NCI-H2171 (cell line): ENCODE measurements at regions not wholly inside any gene's neighbourhood (a gene's known extent, or its start where the extent isn't known, plus 50 kb on each side); places are given as distances from the start of the nearest gene placed in this dataset.
"Not testable (repeated sequence)": the region's sequence is repeated elsewhere in the genome, so short reads cannot be mapped to it uniquely, and the experiment has no call there.

Experiments used
- DNase-seq: peaks from one replicate; lab custom pipeline; 2025; lab: John Stamatoyannopoulos, UW

GRCh38 chr15:30760633-30761032 is 134.7 kb downstream of the ARHGAP11B start:
- not testable (repeated sequence) for DNase-seq

- DNase-seq, result not testable (repeated sequence)
Observed at GRCh38 chr15:30761365-30761764, 135.4 kb downstream of the ARHGAP11B start.

GRCh38 chr15:30769390-30770124 is 134.2 kb upstream of the FAN1 start:
- DNase-seq, result not testable (repeated sequence)

DNA sequence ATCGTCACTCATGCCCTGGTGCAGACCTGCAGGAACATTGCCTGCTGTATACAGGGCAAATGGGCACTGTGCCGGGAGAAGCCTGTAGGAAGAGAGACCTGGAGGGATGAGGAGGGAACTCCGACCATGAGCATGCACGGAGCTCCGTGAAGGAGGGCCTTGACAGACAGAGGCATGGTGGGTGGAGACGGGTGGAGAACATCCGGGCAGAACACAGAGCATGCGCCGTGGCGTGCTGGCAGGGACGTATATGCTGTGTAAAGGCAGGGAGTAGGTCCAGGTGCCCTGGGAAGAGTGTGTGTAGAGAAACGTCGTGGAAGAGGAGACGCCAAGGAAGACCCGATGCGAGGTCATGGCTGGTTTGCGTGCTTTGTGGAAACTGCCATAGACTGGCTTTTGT is 133.0 kb upstream of the FAN1 start:
- no peak for DNase-seq

GRCh38 chr15:30783019-30783418 is 120.7 kb upstream of the FAN1 start:
- no peak for DNase-seq

DNA sequence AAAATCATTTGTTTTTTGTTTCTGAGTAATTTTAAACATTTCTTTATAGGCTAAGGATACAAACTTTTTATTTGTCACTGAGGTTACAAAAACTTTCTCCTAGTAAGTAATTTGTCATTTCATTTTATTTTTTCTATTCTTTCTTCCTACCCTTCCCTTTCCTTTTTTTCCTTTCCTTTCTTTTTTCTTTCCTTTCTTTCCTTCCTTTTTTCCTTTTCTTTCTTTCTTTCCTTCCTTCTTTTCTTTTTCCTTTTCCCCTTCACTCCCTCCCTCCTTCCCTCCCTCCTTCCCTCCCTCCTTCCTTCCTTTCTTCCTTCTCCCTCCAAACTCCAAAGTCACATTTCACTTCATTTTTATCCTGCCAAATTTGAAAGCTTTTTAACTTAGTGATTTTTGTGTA is 115.1 kb upstream of the FAN1 start:
- no peak for DNase-seq

DNA sequence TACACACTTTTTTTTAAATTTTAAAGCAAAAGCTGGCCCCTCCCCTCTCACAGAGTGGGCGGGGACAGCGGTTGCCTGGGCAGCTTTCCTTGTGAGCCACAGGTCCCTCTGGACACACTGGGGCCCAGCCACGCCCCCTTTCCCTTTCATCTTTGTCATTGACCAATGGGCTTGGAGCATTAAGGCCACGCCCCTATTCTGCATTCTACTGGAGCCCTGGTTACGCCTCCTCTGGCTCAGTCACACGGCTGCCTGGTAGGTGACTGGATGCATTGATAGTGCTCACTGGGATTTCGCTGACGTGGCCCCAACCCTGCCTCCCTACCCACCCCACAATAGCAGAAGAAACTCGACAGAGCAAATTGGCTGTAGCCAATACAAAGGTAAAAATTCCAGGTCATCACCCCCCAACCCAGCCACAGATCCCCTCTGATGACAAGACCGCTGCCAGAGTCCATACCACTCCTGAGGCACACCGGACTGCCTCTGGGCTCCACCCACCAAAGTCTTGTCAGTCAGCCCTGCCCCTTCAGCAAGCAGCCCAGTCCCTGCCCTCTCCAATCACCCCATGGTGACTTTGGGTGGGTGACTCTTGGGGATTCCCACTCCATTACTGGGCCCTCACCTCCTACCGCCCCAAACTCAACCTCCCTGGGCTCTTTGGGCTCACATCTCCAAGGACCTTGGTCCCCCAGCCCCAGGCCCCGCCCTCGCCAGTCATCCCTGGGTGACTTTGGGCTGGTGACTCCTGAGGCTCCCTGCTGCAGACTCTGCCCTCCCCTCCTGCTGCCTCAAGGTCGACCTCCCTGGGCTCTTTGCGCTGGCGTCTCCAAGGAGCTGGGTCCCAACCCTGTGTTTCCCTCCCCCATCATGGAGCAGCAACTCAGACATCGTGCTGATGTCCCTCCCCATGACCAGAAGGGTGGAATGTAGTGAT is 112.2 kb upstream of the FAN1 start:
- no peak for DNase-seq

- DNase-seq, result peak; percentile 22
Observed at GRCh38 chr15:30792843-30793242, 110.9 kb upstream of the FAN1 start.

DNA sequence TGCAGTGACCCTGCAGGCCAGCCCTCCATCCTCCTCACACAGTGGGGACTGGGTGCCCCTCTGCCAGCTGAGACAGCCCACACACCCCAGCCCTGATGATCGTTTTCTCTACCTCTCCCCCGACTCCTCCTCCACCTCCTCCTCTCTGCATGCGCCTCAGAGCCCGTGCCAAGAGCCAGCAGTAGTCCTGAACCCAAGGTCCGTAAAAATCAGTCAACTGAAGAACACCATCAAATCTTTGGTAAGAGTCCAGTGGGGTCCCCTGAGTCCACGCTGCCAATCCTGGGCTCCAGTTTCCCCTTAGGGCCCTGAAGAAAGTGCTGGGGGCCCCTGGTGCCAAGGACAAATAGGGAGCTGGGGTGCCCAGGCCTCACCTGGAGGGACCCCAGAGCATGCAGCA is 109.3 kb upstream of the FAN1 start:
- no peak for DNase-seq

DNA sequence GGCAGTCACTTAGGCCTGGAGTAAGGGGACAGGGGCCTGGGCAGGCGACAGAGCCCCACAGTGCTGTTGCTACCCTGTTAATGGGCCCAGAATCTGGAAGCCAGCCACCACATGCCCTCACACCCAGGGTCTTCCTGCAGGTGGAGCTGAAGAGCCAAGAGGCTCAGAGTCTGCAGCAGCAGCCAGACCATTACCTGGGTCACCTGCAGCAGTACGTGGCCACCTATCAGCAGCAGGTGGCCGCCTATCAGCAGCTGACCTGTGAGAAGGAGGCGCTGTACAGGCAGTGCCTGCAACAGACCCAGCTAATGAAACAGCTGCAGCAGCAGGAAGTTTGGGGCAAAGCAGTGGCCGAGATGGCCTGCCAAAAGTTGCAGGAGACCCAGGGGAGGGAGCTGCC is 104.2 kb upstream of the FAN1 start:
- not testable (repeated sequence) for DNase-seq

GRCh38 chr15:30801140-30801895 is 102.4 kb upstream of the FAN1 start:
- not testable (repeated sequence) for DNase-seq

DNA sequence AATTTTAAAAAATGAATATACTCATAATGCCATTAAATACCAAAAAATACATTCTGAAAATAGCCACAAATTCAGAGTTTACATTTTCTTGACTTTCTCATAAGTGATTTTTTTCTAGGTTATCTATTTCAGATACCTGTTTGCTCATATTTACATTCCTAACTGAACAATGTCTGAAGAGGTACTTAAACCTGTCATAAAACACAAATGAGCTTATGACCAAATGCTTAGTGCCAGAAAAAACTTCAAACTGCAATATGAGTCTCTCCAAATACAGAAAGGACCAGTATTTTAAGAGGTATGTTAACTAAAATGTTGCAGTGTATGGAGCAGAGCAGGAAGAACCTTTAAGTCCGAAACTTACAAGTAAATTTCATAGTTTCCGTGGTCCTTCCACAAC is 101.7 kb upstream of the FAN1 start:
- not testable (repeated sequence) for DNase-seq

DNA sequence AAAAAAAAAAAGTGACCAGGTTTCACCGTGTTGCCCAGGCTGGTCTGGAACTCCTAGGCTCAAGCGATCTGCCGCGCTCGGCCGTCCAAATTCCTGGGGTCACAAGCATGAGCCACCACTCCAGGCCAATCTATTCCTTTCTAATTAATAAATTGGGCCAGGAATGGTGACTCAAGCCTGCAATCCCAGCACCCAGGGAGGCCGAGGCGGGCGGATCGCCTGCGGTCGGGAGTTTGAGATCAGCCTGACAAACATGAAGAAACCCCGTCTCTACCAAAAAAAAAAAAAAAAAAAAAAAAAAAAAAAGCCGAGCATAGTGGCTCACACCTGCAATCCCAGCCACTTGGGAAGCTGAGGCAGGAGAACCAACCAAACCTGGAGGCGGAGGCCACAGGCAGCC is 100.0 kb upstream of the FAN1 start:
- DNase-seq, result not testable (repeated sequence)

GRCh38 chr15:30816430-30816829 is 87.3 kb upstream of the FAN1 start:
- DNase-seq, result no peak

DNA sequence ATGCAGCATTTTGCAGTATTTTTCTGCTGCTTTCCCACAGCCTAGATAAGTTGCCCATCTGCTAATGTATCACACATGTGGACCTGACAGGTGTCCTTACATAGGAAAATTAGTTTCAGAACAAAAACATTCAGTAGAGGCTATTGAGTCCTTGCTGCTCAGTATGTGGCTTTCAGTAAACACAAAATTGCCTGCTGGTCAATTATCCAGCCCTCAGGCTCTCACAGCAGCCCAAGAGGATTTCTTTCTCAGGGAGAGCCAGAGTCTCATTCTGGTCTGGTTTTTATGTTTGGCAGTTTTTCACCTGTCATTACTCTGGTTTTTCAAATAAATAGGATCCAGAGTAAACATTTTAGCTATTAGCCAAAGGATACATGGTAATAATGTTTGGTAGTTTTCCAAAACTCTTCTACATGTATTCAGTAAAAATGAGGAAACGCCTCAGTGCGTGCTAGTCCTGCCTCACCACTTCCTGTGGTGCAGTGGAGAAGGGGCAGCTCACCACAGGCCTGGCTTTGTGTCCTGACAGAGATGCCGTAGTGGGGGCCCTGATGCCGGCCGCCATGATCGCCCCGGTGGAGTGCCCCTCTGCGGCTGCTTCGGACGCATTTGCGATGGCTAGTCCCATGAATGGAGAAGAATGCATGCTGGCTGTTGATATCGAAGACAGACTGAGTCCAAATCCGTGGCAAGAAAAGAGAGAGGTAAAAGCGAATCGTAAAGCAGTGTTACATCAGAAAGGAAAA is 80.5 kb upstream of the FAN1 start:
- not testable (repeated sequence) for DNase-seq

DNA sequence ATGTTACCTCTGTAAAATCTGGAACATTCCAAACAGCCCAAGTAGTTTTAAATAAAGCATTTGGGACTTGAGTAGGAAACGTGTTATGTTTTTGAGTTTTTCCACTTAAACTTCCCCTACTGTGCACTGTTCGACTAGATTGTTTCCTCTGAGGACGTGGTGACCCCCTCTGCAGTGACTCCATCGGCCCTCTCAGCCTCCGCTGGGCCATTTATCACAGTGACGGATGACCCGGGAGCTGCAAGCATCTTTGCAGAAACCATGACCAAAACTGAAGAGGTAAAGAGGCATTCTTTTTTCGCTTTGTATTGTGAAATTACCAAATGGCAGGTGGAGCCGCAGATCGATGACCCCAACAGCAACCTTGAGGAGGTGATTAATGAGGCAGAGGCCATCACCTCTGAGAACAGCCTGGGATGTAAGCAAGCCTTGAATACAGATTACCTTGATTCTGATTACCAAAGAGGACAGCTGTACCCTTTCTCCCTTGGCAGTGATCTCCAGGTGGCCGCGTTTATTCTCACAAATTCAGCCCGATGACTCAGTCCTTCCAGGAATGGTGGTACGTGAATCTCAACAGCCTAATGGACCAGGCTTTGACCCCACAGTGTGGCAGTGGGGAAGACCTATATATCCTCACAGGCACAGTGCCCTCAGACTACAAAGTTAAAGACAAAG is 79.1 kb upstream of the FAN1 start:
- no peak for DNase-seq

- no peak for DNase-seq
Observed at GRCh38 chr15:30827625-30828303, 76.0 kb upstream of the FAN1 start.

DNA sequence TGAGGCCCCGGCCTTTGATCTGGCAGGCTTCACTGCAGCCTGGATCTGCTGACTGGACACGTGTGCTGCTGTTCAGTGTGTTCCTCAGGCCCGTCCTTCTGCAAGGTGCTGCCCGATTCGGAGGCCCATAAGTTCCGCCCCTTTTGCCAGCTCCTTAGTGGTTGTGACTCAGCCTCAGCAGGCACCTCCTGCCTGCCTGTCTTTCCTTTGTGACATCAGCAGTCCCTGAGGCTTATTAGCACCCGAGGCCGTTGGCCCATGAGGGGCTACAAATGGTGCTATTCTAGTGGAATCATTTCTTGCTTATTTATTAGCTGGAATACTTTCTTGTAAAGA is 75.4 kb upstream of the FAN1 start:
- not testable (repeated sequence) for DNase-seq

DNA sequence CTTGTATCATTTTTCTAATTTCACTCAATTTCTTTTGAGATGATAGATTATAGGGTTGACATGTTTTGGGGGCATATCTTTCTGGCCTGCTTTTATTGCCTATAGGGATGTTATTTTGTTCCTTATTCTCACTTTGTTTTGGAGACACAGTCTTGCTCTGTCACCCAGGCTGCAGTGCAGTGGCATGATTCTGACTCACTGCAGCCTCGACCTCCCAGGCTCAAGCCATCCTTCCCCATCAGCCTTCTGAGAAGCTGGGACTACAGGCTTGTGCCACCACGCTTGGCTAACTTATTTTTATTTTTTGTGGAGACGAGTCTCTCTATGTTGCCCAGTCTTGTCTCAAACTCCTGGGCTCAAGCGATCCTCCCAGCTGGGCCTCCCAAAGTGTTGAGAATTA is 72.8 kb upstream of the FAN1 start:
- no peak for DNase-seq

GRCh38 chr15:30833379-30833778 is 70.3 kb upstream of the FAN1 start:
- not testable (repeated sequence) for DNase-seq

DNA sequence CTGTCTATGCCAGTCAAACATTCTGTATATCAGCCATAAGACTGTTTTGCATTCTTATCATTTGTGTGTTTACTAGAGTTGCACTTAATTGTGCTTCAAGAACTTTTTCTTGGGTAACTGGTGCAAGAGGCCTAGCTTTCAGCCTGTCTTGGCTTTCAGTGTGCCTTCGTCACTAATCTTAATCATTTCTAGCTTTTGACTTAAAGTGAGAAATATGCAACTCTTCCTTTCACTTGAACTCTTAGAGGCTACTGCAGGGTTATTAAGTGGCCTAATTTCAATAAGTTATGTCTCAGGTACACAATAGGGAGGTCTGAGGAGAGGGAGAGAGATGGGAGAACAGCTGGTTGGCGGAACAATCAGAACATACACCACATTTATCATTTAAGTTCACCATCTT is 62.1 kb upstream of the FAN1 start:
- DNase-seq, result not testable (repeated sequence)
